GM19455 (cell line): ENCODE measurements at regions not wholly inside any gene's neighbourhood (a gene's known extent, or its start where the extent isn't known, plus 50 kb on each side); places are given as distances from the start of the nearest gene placed in this dataset.

Source experiments
- ATAC-seq: cut with Tn5 transposase; IDR thresholded peaks from one replicate; pipeline ENCODE4 v1.9.1; 2021; ENCODE audit not compliant: unreplicated experiment

GRCh38 chrX:5829469-5829868, 399.2 kb downstream of the NLGN4X start:
- no peak for ATAC-seq

GRCh38 chrX:5829060-5829459, 399.6 kb downstream of the NLGN4X start:
- ATAC-seq = no peak

DNA sequence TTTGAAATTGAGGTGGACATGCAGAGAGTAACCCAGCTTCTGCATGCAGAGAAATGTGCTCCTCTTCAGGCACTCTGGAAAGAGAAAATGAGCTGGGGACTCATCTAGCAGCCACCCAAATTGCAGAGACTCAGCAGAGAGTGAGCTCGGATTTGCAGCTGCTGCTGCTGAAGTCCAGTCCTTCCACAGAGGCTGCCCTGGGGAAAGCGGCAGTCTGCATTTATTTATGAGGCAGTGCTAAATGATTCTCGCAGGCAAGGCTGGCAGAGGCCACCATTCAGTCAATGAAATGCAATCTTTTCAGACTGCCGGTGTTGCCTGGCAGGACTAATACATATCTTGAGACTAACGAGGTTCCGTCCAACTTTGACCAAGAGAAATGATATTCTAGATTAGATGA, 404.8 kb downstream of the NLGN4X start:
- ATAC-seq = no peak

GRCh38 chrX:5810636-5811035, 418.0 kb downstream of the NLGN4X start:
- no peak for ATAC-seq

DNA sequence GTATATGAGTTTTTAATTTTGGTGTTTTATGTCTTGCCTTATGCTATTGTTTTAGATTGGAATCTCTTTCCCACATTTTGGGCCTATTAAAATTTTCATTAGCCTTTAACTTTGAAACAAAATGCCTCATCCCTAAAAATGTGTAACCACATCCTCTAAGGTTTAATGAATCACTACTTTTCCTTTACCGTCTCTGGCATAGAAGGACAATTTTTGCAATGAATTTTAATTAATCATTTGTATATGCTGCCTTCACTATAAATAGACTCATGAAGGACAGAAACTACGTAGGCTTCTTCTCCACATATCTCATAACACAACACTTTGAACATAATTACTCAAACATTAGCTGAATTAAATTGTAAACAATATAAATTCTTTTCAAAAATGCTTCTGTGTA, 421.5 kb downstream of the NLGN4X start:
- ATAC-seq = no peak

DNA sequence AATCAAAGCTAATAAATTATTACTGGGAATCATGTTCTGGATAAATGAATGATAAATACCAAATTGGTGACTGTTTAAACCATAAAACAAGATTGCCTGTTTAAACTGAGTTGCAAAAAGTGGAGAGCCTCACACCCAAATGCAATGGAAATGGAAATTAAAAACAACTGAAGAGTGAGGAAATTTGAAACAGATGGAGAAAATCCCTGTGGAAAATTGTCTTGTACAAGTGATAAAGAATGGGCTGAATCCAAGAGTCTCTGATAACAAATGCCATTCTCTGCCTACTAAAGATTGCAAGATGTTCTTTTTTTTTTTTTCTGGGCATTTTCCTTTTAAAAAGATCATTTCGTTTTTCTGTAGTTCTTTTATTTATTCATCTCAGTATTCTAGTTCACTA, 426.3 kb downstream of the NLGN4X start:
- no peak for ATAC-seq

DNA sequence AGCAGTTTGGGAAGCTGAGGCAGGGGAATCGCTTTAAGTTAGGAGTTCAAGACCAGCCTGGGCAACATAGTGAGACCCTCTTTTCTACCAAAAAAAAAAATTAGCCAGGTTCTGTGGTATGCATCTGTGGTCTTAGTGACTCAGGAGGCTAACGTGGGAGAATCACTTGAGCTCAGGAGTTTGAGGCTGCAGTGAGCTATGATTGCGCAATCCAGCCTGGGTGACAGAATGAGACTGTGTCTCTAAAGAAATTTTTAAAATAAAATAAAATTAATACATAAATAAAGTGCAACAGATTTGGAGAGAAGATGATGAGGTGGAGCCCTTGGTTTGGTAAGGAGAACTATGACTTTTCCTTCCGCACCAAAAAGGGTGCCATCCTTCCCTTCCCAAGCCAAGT, 436.9 kb downstream of the NLGN4X start:
- no peak for ATAC-seq

GRCh38 chrX:5788910-5789309, 439.8 kb downstream of the NLGN4X start:
- ATAC-seq = no peak

- no peak for ATAC-seq
Observed at GRCh38 chrX:5780821-5781220, 447.8 kb downstream of the NLGN4X start.

DNA sequence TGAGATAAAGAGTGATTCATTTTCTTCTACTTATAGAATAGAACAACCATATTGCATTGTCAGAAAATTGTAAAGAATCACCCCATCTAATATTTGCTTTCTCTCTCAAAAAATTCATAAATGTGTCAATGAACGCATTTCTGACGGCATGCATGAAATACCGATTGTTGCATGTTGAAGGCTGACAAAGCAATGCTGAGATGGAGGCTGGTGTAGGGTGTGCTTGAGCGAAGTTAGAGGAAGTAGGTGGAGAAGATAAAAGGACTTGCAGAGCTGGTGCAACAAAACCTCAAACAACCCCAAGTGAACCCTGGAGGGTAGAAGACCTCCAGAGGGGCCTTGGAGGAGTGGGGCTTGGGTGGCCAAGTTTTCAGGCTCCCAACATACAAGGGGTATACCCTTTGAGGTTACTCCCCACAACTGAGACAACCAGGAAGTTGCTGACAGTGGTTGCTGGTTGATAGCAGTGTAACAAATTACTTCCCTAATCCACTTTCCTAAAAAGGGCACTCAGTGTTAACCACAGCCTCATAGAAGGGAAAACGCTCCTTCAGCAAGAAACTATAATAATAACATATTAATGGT, 452.7 kb downstream of the NLGN4X start:
- no peak for ATAC-seq

GRCh38 chrX:5774446-5774845, 454.2 kb downstream of the NLGN4X start:
- no peak for ATAC-seq

DNA sequence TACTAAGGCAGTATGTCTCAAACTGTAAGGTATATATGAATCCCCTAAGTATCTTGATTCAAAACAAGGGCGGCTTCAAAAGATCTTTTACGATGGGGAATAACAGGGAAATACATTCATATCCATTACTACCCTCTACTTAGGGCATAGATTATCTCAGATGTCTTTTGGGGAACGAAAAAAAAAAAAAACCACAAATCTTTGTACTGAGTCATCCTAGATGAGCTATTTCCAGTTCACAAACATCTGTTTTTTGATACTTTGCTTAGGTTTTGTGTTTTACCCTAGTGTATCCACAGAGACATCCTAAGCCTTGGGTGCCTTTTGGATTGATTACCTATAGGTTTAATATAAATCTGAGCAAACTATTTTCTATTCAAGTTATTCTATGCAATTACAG, 457.2 kb downstream of the NLGN4X start:
- ATAC-seq = no peak

GRCh38 chrX:5756616-5757015, 472.1 kb downstream of the NLGN4X start:
- no peak for ATAC-seq

DNA sequence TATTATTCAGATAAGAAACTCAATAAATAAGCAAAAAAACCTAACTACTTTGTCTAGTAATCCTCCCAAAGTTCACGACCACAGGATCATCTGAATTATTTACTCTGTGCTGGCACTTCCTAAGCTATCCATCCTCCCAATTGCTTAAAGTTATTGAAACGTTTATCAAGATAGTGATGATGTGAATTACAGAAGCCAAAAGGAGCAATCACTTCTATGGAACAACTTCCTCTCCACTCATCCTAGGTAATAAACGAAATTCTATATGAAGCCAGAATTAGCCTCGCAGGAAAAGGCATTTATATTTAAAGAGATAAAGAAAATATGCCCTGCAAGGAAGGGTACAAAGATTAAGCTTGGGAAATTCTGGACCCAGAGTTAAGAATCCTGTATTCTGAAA, 475.4 kb downstream of the NLGN4X start:
- no peak for ATAC-seq

GRCh38 chrX:5752831-5753230, 475.8 kb downstream of the NLGN4X start:
- ATAC-seq = no peak

DNA sequence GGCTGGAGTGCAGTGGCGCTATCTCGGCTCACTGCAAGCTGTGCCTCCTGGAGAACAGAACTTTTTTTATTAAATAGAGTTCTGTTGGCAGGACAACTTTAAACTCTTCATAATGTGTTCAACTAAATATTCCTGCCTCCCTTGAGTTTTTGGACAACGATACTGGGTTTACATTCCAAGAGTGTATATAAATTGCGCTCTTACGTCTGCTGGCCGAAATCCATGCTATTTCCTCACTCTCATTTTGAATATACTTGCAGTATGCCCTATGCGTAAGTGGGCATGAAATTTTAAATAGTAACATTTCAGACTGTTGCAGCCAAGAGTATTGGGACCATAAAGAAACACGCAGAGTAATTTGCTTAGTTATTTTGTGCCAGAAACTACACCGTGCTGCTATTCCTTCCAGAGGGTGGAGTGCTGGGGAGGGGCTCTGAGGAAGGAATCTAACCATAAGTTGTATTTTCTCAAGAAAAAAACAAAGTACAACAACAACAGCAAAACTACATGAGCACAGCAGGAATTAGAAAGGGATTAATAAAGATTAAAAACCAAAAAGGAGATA, 480.0 kb downstream of the NLGN4X start:
- ATAC-seq = no peak

- ATAC-seq = no peak
Observed at GRCh38 chrX:5746231-5746630, 482.4 kb downstream of the NLGN4X start.

GRCh38 chrX:5733501-5733900, 495.2 kb downstream of the NLGN4X start:
- no peak for ATAC-seq

- no peak for ATAC-seq
Observed at GRCh38 chrX:5730556-5730955, 498.1 kb downstream of the NLGN4X start.

- no peak for ATAC-seq
Observed at GRCh38 chrX:5726224-5726623, 502.4 kb downstream of the NLGN4X start.

DNA sequence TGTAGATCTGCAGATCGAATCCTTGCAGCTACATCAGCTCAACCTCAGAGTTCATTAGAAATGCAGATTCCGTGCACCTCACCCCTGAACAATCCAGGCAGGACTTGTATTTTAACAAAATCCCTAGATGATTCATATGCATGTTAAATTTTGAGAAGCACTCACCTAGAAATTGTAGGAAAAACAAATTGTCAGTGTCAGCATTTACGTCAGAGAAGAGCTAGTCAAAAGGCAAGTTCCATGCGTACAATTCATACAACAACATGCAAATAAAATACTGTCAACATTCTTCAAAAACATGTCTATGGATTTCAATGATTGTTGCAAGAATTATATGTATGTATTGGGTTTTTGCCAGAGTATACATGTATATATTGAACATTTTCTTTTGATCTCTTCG, 504.5 kb downstream of the NLGN4X start:
- no peak for ATAC-seq

DNA sequence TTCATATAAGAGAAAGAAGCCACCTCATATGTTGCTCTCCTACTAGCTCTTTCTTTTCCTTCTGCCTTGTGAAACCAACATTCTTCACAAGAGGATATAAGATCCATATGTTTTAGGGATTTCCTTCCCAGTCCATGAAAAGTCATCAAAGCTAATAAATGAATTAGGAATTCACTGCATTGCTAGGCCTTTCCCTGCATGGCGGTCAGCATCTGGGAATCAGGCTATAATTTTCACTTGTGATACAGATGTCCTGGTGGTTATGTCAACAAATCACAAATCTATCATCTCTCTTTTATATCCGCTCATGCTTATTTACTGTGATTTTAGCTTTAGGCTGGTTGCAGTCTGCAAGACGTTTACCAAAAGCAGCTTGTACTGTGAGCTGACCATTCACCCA, 510.0 kb downstream of the NLGN4X start:
- ATAC-seq = no peak

DNA sequence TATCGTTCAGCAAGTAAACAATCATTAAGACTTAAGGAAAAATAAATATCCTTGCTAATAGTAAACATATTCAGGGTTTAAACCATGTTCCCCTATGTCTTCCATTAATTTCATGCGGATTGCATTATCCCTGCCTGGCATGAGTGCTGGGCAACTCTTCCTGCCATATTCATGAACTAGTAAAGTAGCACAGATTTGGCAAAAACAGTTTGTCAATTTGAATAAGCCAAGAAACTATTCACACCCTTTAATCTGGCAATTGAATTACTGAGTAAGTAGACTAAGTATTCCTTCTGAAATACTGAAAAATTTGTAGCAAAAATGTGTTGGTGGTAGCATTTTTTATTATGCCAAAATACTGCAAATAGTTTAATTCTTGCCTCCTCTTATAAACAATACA, 512.0 kb downstream of the NLGN4X start:
- ATAC-seq = no peak
